Common myeloid progenitor, CD34-positive (primary cell): ENCODE measurements at regions not wholly inside any gene's neighbourhood (a gene's known extent, or its start where the extent isn't known, plus 50 kb on each side); places are given as distances from the start of the nearest gene placed in this dataset.
"Not testable (repeated sequence)": the region's sequence is repeated elsewhere in the genome, so short reads cannot be mapped to it uniquely, and the experiment has no call there.

Source experiments
- CTCF ChIA-PET: fragments of 350-600 bp; sonication (Branson Sonifier 250); formaldehyde crosslinking; loops from one replicate; lab custom pipeline; 2021; ENCODE audit warnings: antibody characterized with exemption; lab: Charles Lee
- POLR2A ChIA-PET: fragments of 350-600 bp; sonication (Branson Sonifier 250); formaldehyde crosslinking; loops from one replicate; lab custom pipeline; 2021; ENCODE audit warnings: antibody characterized with exemption; lab: Charles Lee
- DNase-seq, 3 donors: peaks; one replicate each; pipeline versions ENCODE4 v3.0.0 to v3.0.0-alpha.2; 2013
- H3K27ac ChIP-seq, 2 experiments: 1 replicate in 1 of 2; 2 replicates in 1 of 2; pipeline ENCODE4 v1.7.0; 2013; ENCODE audit warnings: inconsistent platforms in 2 of 2, low read length in 2 of 2, mild to moderate bottlenecking in 2 of 2, low read depth in 1 of 2, moderate library complexity in 1 of 2; ENCODE audit not compliant: severe bottlenecking in 2 of 2, insufficient read depth in 1 of 2, poor library complexity in 1 of 2
- H3K27me3 ChIP-seq, 5 experiments: replicated peaks in 2 of 5; 1 replicate in 3 of 5; 2 replicates in 2 of 5; pipeline versions ENCODE4 v1.6.1 to v1.7.0; 2013; ENCODE audit warnings: low read length in 4 of 5, mild to moderate bottlenecking in 2 of 5, moderate library complexity in 2 of 5, inconsistent platforms in 1 of 5; ENCODE audit not compliant: insufficient read depth in 5 of 5, control insufficient read depth in 4 of 5
- H3K36me3 ChIP-seq, 4 experiments: 1 replicate in 2 of 4; 2 replicates in 2 of 4; pipeline versions ENCODE4 v1.6.1 to v1.7.0; 2013; ENCODE audit warnings: low read length in 3 of 4, control low read depth in 1 of 4, mild to moderate bottlenecking in 1 of 4; ENCODE audit not compliant: control insufficient read depth in 4 of 4, insufficient read depth in 4 of 4
- H3K4me1 ChIP-seq, 4 experiments: 1 replicate in 3 of 4; 2 replicates in 1 of 4; pipeline versions ENCODE4 v1.6.1 to v1.7.1; 2013; ENCODE audit warnings: low read length in 3 of 4, mild to moderate bottlenecking in 3 of 4, control low read depth in 1 of 4, inconsistent platforms in 1 of 4, moderate library complexity in 1 of 4; ENCODE audit not compliant: control insufficient read depth in 4 of 4, insufficient read depth in 4 of 4; ENCODE audit errors: control extremely low read depth in 1 of 4
- H3K4me3 ChIP-seq, 7 experiments: 1 replicate in 4 of 7; 2 replicates in 3 of 7; pipeline versions ENCODE4 v1.5.1 to v1.7.0; 2013; ENCODE audit warnings: mild to moderate bottlenecking in 7 of 7, low read length in 6 of 7, moderate library complexity in 6 of 7, inconsistent platforms in 2 of 7, low read depth in 2 of 7, control low read depth in 1 of 7; ENCODE audit not compliant: insufficient read depth in 4 of 7, control insufficient read depth in 1 of 7; ENCODE audit errors: extremely low read depth in 1 of 7
- H3K9me3 ChIP-seq, 5 experiments: 1 replicate in 4 of 5; 2 replicates in 1 of 5; pipeline versions ENCODE4 v1.6.1 to v1.7.1; 2013; ENCODE audit warnings: low read length in 4 of 5, mild to moderate bottlenecking in 2 of 5, inconsistent platforms in 1 of 5, low read depth in 1 of 5, moderate library complexity in 1 of 5; ENCODE audit not compliant: control insufficient read depth in 4 of 5, insufficient read depth in 2 of 5; ENCODE audit errors: control extremely low read depth in 1 of 5
- WGBS: methylation state at CpG from one replicate; pipeline ENCODE4 v1.1.5; 2013; ENCODE audit not compliant: insufficient coverage; 5-methylcytosine and 5-hydroxymethylcytosine counted together

DNA sequence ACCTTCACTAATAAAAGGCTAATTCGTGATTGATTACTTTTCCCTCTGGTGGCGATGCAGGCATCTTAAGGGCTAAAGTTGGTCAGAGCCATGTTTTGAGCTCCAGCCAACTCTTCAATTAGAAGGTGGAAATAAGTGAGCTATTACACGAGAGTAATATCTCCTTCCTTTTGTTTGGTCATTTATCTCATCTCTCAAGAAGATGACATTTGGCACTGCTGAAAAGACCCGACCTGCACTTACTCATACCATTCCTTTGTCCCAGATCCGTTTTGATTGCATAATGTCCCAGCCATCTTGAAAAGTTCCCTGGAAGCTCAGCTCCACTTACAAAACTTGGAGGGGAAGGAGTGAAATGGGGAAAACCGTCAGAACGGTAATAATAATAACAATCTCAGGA, 316.2 kb downstream of the VRK1 start:
- POLR2A ChIA-PET = no interaction called here
- Histone ChIP-seq H3K9me3 (peaks cover 0 to 12% (median 7%) of the 10 kb centered on the region in 5 experiments), H3K4me3 (no peak overlapping the region), H3K36me3 (no peaks in the 10 kb centered on the region), H3K27me3 (peaks cover 0 to 61% (median 23%) of the 10 kb centered on the region in 5 experiments), H3K27ac (no peak overlapping the region), H3K4me1 (no peaks in the 10 kb centered on the region)
- no peak for DNase-seq
- CTCF ChIA-PET = interaction anchor here (1.6 kb wide), 1 partner anchor 18 kb away, joined by 3 read pairs; no protein-coding TSS in a partner anchor
- WGBS = 96% methylated on average over 4 of the region's 7 CpGs

DNA sequence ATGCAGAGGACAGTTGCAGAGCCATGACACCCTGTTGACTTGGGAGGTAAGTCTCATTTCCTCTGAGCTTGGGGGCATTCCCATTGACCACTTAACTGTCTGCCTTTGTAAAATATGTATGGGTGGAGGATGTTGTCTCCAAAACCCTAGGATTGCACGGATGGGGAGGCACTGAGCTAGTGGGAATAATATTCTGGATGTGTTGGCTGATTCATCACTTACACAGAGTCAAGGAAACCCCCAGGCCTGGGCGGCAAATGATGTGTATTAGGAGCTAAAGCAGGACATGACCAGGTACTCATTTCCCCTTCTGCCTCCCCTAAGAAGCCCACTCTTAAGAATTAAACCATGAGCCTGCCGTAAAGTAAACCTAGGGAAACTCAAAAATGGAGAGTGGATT, 319.4 kb downstream of the VRK1 start:
- H3K27me3 ChIP-seq = peaks cover 0 to 69% (median 31%) of the 10 kb centered on the region in 5 experiments
- CTCF ChIA-PET = no interaction called here
- H3K4me3 ChIP-seq = no peak overlapping the region
- POLR2A ChIA-PET = no interaction called here
- H3K27ac ChIP-seq = no peak overlapping the region
- 96% methylated on average over 3 of the region's 3 CpGs for WGBS
- no peak for DNase-seq
- no peaks in the 10 kb centered on the region for H3K36me3 ChIP-seq
- no peaks in the 10 kb centered on the region for H3K4me1 ChIP-seq
- no peaks in the 10 kb centered on the region for H3K9me3 ChIP-seq

DNA sequence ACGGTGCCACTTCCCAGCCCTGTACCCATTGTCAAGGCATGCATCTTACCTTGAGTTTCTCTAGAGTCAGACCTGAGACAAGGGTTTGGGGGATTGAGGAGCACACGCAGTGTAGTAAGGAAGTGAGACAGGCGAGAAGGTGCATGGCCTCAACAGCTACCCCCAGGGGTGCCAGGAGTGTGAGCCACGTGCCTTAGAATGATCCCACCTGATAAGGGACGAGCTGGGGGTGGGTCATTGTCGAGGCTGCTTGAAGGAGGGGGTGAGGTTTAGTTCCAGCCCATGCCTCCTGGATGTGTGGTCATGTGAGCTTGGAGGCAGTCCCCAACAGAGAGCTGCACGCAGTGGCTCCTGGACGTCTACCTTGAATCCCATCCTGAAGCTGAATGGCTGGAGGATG, 320.5 kb downstream of the VRK1 start:
- WGBS = 85% methylated on average over 8 of the region's 8 CpGs
- H3K4me3 ChIP-seq = no peak overlapping the region
- ChIA-PET POLR2A (no interaction called here), CTCF (no interaction called here)
- H3K27ac ChIP-seq = no peak overlapping the region
- H3K4me1 ChIP-seq = no peaks in the 10 kb centered on the region
- peaks cover 0 to 64% (median 28%) of the 10 kb centered on the region in 5 experiments for H3K27me3 ChIP-seq
- DNase-seq = no peak
- no peaks in the 10 kb centered on the region for H3K9me3 ChIP-seq
- H3K36me3 ChIP-seq = no peaks in the 10 kb centered on the region

DNA sequence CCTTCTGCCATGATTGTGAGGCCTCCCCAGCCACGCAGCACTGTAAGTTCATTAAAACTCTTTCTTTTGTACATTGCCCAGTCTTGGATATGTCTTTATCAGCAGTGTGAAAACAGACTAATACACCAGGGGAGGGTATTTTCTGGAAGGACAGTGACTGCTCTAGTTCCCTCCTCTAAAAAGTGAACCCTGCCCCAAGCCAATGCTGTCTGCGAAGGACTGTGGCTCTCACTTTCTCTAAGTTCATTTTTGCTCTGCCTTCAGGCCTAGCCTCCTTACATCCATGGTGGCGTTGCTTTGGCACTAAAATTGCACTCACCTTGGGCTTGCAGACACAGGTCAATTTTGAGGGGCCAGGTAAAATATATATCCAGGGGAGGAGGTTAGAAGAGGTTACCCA, 323.0 kb downstream of the VRK1 start:
- no peak overlapping the region for H3K27ac ChIP-seq
- H3K27me3 ChIP-seq = peaks cover 0 to 45% (median 18%) of the 10 kb centered on the region in 5 experiments
- 100% methylated on average over 1 of the region's 3 CpGs for WGBS
- no peaks in the 10 kb centered on the region for H3K4me1 ChIP-seq
- H3K36me3 ChIP-seq = no peaks in the 10 kb centered on the region
- H3K4me3 ChIP-seq = no peak overlapping the region
- H3K9me3 ChIP-seq = no peaks in the 10 kb centered on the region
- POLR2A ChIA-PET = no interaction called here
- DNase-seq = no peak
- CTCF ChIA-PET = no interaction called here

DNA sequence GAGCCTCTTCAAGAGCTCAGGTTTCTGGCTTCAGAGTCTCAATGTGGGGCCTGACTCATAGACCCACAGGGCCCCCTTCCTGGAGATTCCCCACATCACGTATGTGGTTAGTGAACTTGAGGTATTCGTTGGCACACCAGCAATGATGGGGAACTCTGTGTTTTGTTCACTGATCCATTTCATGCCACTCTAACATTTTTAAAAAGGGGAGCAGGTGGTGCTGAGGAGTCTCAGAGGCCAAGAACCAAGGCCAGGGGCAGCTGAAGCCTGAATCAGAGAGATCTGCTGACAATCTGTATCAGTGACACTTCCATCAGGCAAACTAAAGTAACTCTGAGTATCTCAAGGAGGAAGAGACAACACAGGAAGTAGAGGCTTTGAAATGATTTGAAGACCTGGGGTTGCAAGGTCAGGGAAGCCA, 323.4 kb downstream of the VRK1 start:
- DNase-seq = peak in 2 of 3 donors; percentile 8 to 52
- peaks cover 0 to 44% (median 17%) of the 10 kb centered on the region in 5 experiments for H3K27me3 ChIP-seq
- H3K27ac ChIP-seq = no peak overlapping the region
- ChIA-PET CTCF (no interaction called here), POLR2A (no interaction called here)
- no peaks in the 10 kb centered on the region for H3K9me3 ChIP-seq
- no peaks in the 10 kb centered on the region for H3K4me1 ChIP-seq
- H3K4me3 ChIP-seq = no peak overlapping the region
- H3K36me3 ChIP-seq = no peaks in the 10 kb centered on the region
- 17% methylated on average over 1 of the region's 2 CpGs for WGBS

DNA sequence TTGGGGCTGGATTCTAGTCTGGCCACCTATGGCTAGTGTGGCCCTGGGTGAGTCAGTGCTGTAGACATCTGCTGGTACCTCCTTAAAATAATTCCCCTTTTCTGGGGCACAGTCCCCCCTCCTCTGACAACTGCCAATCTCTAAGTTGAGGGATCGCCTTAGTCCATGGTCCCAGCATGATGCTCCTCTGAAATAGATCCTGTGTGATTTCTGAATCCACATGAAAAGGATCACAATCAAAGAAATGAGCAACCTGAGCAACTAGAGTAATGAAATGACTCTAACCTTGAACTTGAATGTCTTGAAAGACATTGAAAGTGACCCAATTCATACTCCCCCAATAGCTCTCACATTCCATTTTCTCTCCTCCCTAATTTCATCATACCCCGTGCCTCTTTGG, 332.5 kb downstream of the VRK1 start:
- 95% methylated on average over 2 of the region's 2 CpGs for WGBS
- POLR2A ChIA-PET = no interaction called here
- no peak for DNase-seq
- Histone ChIP-seq H3K36me3 (no peaks in the 10 kb centered on the region), H3K9me3 (peaks cover 0 to 2% (median 0%) of the 10 kb centered on the region in 5 experiments), H3K4me1 (no peaks in the 10 kb centered on the region), H3K27ac (no peak overlapping the region), H3K27me3 (peaks cover 0 to 2% (median 0%) of the 10 kb centered on the region in 5 experiments), H3K4me3 (no peak overlapping the region)
- CTCF ChIA-PET = no interaction called here

DNA sequence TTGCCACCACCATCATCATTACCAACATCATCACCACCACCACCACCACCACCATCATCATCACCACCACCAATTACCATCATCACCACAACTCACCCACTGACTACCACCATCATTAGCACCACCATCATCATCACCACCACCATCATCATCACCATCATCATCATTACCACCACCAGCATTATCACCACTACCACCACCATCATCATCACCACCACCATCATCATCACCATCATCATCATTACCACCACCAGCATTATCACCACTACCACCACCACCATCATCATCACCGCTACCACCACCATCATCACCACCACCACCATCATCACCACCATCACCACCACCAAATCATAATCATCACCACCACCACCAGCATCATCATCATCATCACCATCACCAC, 338.7 kb downstream of the VRK1 start:
- H3K4me1 ChIP-seq, CTCF ChIA-PET, H3K27ac ChIP-seq, POLR2A ChIA-PET, H3K4me3 ChIP-seq, DNase-seq, H3K36me3 ChIP-seq, H3K27me3 ChIP-seq, H3K9me3 ChIP-seq: not testable (repeated sequence)
- no CpG with 5 or more reads among the region's 1 CpG for WGBS
